SH-SY5Y (cell line): ENCODE measurements at regions not wholly inside any gene's neighbourhood (a gene's known extent, or its start where the extent isn't known, plus 50 kb on each side); places are given as distances from the start of the nearest gene placed in this dataset.

Source experiments
- GATA2 ChIP-seq: IDR thresholded peaks from 2 replicates; pipeline ENCODE4 v1.6.1; 2011; ENCODE audit warnings: mild to moderate bottlenecking, low read depth, low read length
- GATA3 ChIP-seq: IDR thresholded peaks from 2 replicates; pipeline ENCODE4 v1.6.1; 2011; ENCODE audit warnings: low read depth, mild to moderate bottlenecking, low read length, moderate library complexity

- TF ChIP-seq GATA3 (no peak), GATA2 (no peak)
Measured at GRCh38 chr16:86285938-86286921, 224.1 kb upstream of the FOXF1 start.

GRCh38 chr16:86286991-86287663 lies 223.2 kb upstream of the FOXF1 start:
- no peak for TF ChIP-seq GATA2
- no peak for TF ChIP-seq GATA3

- no peak for TF ChIP-seq GATA2
- TF ChIP-seq GATA3 = no peak
Measured at GRCh38 chr16:86287664-86288201, 222.6 kb upstream of the FOXF1 start.

GRCh38 chr16:86288716-86289294 lies 221.5 kb upstream of the FOXF1 start:
- TF ChIP-seq GATA3 (no peak), GATA2 (no peak)

GRCh38 chr16:86289304-86289703 lies 221.0 kb upstream of the FOXF1 start:
- TF ChIP-seq GATA2 = no peak
- TF ChIP-seq GATA3 = no peak

GRCh38 chr16:86289907-86290306 lies 220.4 kb upstream of the FOXF1 start:
- TF ChIP-seq GATA3 (no peak), GATA2 (no peak)

GRCh38 chr16:86291491-86291890 lies 218.8 kb upstream of the FOXF1 start:
- no peak for TF ChIP-seq GATA2
- TF ChIP-seq GATA3 = no peak

- no peak for TF ChIP-seq GATA2
- no peak for TF ChIP-seq GATA3
Measured at GRCh38 chr16:86292171-86292775, 218.1 kb upstream of the FOXF1 start.

- no peak for TF ChIP-seq GATA2
- TF ChIP-seq GATA3 = no peak
Measured at GRCh38 chr16:86292942-86293341, 217.4 kb upstream of the FOXF1 start.

GRCh38 chr16:86293906-86294305 lies 216.4 kb upstream of the FOXF1 start:
- no peak for TF ChIP-seq GATA2

GRCh38 chr16:86294535-86295196 lies 215.7 kb upstream of the FOXF1 start:
- TF ChIP-seq GATA2 = no peak
- TF ChIP-seq GATA3 = no peak

GRCh38 chr16:86296256-86296655 lies 214.1 kb upstream of the FOXF1 start:
- TF ChIP-seq GATA3 = no peak
- TF ChIP-seq GATA2 = no peak

- no peak for TF ChIP-seq GATA2
- TF ChIP-seq GATA3 = no peak
Measured at GRCh38 chr16:86297391-86297790, 212.9 kb upstream of the FOXF1 start.
